KMS-11 (cell line): ENCODE measurements at regions not wholly inside any gene's neighbourhood (a gene's known extent, or its start where the extent isn't known, plus 50 kb on each side); places are given as distances from the start of the nearest gene placed in this dataset.

Experiments
- H2AFZ ChIP-seq: fragments of 200-600 bp; sonication (generic); 2 replicates; pipeline ENCODE4 v1.6.1; 2016; ENCODE audit warnings: antibody characterized with exemption, mixed run types, low read depth
- H3K27ac ChIP-seq: fragments of 200-600 bp; sonication (generic); 2 replicates; pipeline ENCODE4 v1.6.1; 2016; ENCODE audit warnings: mild to moderate bottlenecking, mixed run types
- H3K27me3 ChIP-seq: fragments of 200-600 bp; sonication (generic); 2 replicates; pipeline ENCODE4 v1.6.1; 2017; ENCODE audit warnings: mild to moderate bottlenecking, low read depth, mixed run types, moderate library complexity; ENCODE audit not compliant: insufficient read depth
- H3K36me3 ChIP-seq: fragments of 200-600 bp; sonication (generic); 2 replicates; pipeline ENCODE4 v1.6.1; 2017; ENCODE audit warnings: mild to moderate bottlenecking, mixed run types; ENCODE audit not compliant: insufficient read depth
- H3K4me1 ChIP-seq: fragments of 200-600 bp; sonication (generic); 2 replicates; pipeline ENCODE4 v1.6.1; 2016; ENCODE audit warnings: mild to moderate bottlenecking, low read depth, mixed run types; ENCODE audit not compliant: poor library complexity, severe bottlenecking
- H3K4me2 ChIP-seq: fragments of 200-600 bp; sonication (generic); 2 replicates; pipeline ENCODE4 v1.7.0; 2016; ENCODE audit warnings: mild to moderate bottlenecking, mixed run types
- H3K4me3 ChIP-seq: fragments of 200-600 bp; sonication (generic); IDR thresholded peaks from 2 replicates; pipeline ENCODE4 v1.6.1; 2017; ENCODE audit warnings: low read depth, low read length, mixed read lengths; ENCODE audit not compliant: insufficient read depth
- H3K79me2 ChIP-seq: fragments of 200-600 bp; sonication (generic); 2 replicates; pipeline ENCODE4 v1.6.1; 2016; ENCODE audit warnings: low read depth, mixed run types; ENCODE audit not compliant: insufficient read depth
- H3K9ac ChIP-seq: fragments of 200-600 bp; sonication (generic); 2 replicates; pipeline ENCODE4 v1.6.1; 2016; ENCODE audit warnings: mild to moderate bottlenecking, mixed run types
- H4K20me1 ChIP-seq: fragments of 200-600 bp; sonication (generic); 2 replicates; pipeline ENCODE4 v1.6.1; 2016; ENCODE audit warnings: mild to moderate bottlenecking, mixed run types; ENCODE audit not compliant: insufficient read depth
- TF ChIP-seq, protein P1 (sequence below): fragments of 200-600 bp; sonication (generic); conservative IDR thresholded peaks from 2 replicates; pipeline ENCODE4 v1.6.1; 2017; ENCODE audit warnings: low read depth, mild to moderate bottlenecking, antibody characterized with exemption, low read length, moderate library complexity, mixed read lengths

DNA sequence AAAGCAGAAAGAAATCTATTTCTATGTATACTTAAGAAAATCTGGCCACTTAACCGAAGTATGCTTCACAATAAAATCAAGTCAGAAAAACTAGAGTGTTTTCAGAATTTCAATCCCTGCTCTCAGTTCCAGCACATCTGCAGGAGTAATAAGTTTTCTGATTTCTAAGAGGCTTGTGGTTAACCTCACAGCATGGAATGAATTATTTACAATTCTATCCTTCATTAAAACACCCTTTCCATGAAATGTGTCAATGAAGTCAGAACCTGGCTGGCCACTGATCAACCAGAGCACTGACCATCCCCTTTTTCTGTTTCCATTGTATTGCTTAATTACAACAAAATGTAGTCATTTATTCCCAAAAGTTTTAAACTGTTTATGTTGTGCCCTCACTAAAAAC, 781.4 kb upstream of the INTU start:
- Histone ChIP-seq H3K36me3 (no peaks in the 10 kb centered on the region), H3K79me2 (no peaks in the 10 kb centered on the region), H3K9ac (no peak overlapping the region), H3K4me3 (no peak overlapping the region), H3K27ac (no peak overlapping the region), H3K27me3 (no peaks in the 10 kb centered on the region), H4K20me1 (no peaks in the 10 kb centered on the region), H3K4me2 (no peak overlapping the region), H2AFZ (no peak overlapping the region), H3K4me1 (no peaks in the 10 kb centered on the region)
- TF ChIP-seq, protein P1, sequence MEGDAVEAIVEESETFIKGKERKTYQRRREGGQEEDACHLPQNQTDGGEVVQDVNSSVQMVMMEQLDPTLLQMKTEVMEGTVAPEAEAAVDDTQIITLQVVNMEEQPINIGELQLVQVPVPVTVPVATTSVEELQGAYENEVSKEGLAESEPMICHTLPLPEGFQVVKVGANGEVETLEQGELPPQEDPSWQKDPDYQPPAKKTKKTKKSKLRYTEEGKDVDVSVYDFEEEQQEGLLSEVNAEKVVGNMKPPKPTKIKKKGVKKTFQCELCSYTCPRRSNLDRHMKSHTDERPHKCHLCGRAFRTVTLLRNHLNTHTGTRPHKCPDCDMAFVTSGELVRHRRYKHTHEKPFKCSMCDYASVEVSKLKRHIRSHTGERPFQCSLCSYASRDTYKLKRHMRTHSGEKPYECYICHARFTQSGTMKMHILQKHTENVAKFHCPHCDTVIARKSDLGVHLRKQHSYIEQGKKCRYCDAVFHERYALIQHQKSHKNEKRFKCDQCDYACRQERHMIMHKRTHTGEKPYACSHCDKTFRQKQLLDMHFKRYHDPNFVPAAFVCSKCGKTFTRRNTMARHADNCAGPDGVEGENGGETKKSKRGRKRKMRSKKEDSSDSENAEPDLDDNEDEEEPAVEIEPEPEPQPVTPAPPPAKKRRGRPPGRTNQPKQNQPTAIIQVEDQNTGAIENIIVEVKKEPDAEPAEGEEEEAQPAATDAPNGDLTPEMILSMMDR: no peak

DNA sequence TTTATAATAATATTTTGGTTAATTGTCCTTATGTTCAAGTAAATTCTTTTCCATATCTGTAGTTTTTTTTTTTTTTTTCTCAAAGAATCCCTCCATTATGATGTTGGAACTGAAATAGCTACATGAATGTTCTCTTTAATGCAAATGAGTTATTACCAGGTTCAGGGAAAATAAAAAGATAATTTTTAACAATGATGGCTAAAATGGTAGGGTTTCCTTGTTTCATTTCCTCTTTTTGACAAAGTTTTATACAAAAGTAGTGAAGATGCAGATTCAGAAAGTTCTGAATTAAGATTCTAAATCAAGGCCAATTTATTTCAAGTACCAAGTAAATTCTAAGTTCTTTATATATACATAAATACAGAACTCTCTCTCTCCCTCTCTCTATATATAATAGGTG, 779.0 kb upstream of the INTU start:
- Histone ChIP-seq H3K27me3 (no peaks in the 10 kb centered on the region), H4K20me1 (no peaks in the 10 kb centered on the region), H3K4me2 (no peak overlapping the region), H3K9ac (no peak overlapping the region), H3K36me3 (no peaks in the 10 kb centered on the region), H2AFZ (no peak overlapping the region), H3K4me3 (no peak overlapping the region), H3K79me2 (no peaks in the 10 kb centered on the region), H3K4me1 (no peaks in the 10 kb centered on the region), H3K27ac (no peak overlapping the region)
- TF ChIP-seq, protein P1: no peak

DNA sequence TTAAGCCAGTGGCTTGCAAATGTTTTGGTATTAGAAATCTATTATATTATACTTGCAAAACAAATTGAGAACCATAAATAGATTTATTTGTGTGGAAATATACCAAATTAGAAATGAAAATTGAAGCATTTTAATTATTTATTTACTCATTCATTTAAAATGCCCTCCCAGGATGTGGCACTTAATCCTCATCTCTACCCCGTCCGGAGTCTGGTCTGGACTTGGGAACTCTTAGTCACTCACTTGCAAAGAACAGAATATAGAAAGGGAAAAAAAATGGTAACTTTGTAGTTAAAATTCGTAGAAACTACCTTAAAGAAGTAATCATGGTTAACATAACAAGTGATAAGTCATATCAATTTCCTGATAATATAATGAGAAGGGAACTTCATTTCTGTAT, 775.9 kb upstream of the INTU start:
- no peaks in the 10 kb centered on the region for H3K4me1 ChIP-seq
- H3K4me3 ChIP-seq: no peak overlapping the region
- no peaks in the 10 kb centered on the region for H4K20me1 ChIP-seq
- no peak overlapping the region for H3K4me2 ChIP-seq
- H3K9ac ChIP-seq: no peak overlapping the region
- no peak overlapping the region for H3K27ac ChIP-seq
- no peaks in the 10 kb centered on the region for H3K36me3 ChIP-seq
- no peaks in the 10 kb centered on the region for H3K79me2 ChIP-seq
- TF ChIP-seq, protein P1: no peak
- H2AFZ ChIP-seq: no peak overlapping the region
- H3K27me3 ChIP-seq: no peaks in the 10 kb centered on the region

DNA sequence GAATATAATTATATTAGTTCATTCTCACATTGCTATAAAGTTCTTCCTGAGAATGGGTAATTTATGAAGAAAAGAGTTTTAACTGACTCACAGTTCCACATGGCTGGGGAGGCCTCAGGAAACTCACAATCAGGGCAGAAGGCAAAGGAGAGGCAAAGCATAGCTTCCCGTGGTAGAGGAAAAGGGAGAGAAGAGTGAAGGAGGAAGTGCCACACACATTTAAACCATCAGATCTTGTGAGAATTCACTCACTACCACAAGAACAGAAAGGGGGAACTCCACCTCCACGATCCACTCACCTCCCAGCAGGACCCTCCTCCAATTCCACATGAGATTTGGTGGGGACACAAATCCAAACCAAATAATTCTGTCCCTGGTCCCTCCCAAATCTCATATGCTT, 773.4 kb upstream of the INTU start:
- Histone ChIP-seq H3K4me2 (no peak overlapping the region), H3K36me3 (no peaks in the 10 kb centered on the region), H3K4me1 (no peaks in the 10 kb centered on the region), H3K79me2 (no peaks in the 10 kb centered on the region), H2AFZ (no peak overlapping the region), H3K4me3 (no peak overlapping the region), H3K9ac (no peak overlapping the region), H3K27me3 (no peaks in the 10 kb centered on the region), H4K20me1 (no peaks in the 10 kb centered on the region), H3K27ac (no peak overlapping the region)
- TF ChIP-seq, protein P1: no peak

DNA sequence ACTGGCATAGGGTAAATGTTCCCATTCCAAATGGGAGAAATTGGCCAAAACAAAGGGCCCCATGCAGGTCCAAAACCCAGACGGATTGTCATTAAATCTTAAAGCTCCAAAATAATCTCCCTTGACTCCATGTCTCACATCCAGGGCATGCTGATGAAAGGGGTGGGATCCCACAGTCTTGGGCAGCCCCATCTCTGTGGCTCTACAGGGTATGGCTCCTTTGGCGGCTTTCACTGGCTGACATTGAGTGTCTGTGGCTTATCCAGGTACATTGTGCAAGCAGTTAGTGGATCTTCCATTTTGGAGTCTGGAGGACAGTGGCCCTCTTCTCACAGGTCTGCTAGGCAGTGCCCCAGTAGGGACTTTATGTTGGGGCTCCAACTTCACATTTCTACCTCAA, 772.9 kb upstream of the INTU start:
- Histone ChIP-seq H3K36me3 (no peaks in the 10 kb centered on the region), H3K27me3 (no peaks in the 10 kb centered on the region), H3K4me1 (no peaks in the 10 kb centered on the region), H3K27ac (no peak overlapping the region), H4K20me1 (no peaks in the 10 kb centered on the region), H3K9ac (no peak overlapping the region), H3K79me2 (no peaks in the 10 kb centered on the region), H3K4me2 (no peak overlapping the region), H3K4me3 (no peak overlapping the region), H2AFZ (no peak overlapping the region)
- TF ChIP-seq, protein P1: no peak
